PC-9 (cell line): ENCODE measurements at regions not wholly inside any gene's neighbourhood (a gene's known extent, or its start where the extent isn't known, plus 50 kb on each side); places are given as distances from the start of the nearest gene placed in this dataset.

Experiments
- BruUV-seq: library from RNA; stranded (reverse); fragments of 400-500 nt; replicated peaks from 2 replicates; lab custom pipeline; 2021; lab: Mats Ljungman, UMichigan
- CTCF ChIA-PET: fragments of 300-600 bp; sonication (Branson Sonifier 250); formaldehyde crosslinking; loops from one replicate; lab custom pipeline; 2022; ENCODE audit warnings: antibody characterized with exemption; lab: Charles Lee
- POLR2A ChIA-PET: fragments of 300-600 bp; sonication (Branson Sonifier 250); formaldehyde crosslinking; loops from one replicate; lab custom pipeline; 2022; ENCODE audit warnings: antibody characterized with exemption; ENCODE audit not compliant: unreplicated experiment; lab: Charles Lee
- DNase-seq, 2 experiments: peaks; one replicate each; pipeline versions ENCODE4 v3.0.0 to v3.0.0-alpha.2; 2015 to 2022; ENCODE audit warnings: mixed read lengths in 1 of 2
- H2AFZ ChIP-seq: fragments of 200-600 bp; sonication (generic); 2 replicates; pipeline ENCODE4 v1.8.1; 2017; ENCODE audit warnings: antibody characterized with exemption
- H3F3A ChIP-seq: fragments of 200-600 bp; sonication (generic); 2 replicates; pipeline ENCODE4 v1.8.1; 2017; ENCODE audit warnings: antibody characterized with exemption, mild to moderate bottlenecking, low read depth; ENCODE audit not compliant: insufficient read depth
- H3K27ac ChIP-seq: fragments of 200-600 bp; sonication (generic); 2 replicates; pipeline ENCODE4 v1.6.1; 2016; ENCODE audit warnings: mixed run types
- H3K27me3 ChIP-seq: fragments of 200-600 bp; sonication (generic); 2 replicates; pipeline ENCODE4 v1.6.1; 2016; ENCODE audit warnings: low read depth, mixed run types; ENCODE audit not compliant: insufficient read depth
- H3K36me3 ChIP-seq: fragments of 200-600 bp; sonication (generic); 2 replicates; pipeline ENCODE4 v1.6.1; 2016; ENCODE audit warnings: low read depth, mixed run types
- H3K4me1 ChIP-seq: fragments of 200-600 bp; sonication (generic); replicated peaks from 2 replicates; pipeline ENCODE4 v1.6.1; 2016; ENCODE audit warnings: mixed run types; ENCODE audit not compliant: insufficient read depth
- H3K4me2 ChIP-seq: fragments of 200-600 bp; sonication (generic); 2 replicates; pipeline ENCODE4 v1.6.1; 2017; ENCODE audit warnings: mixed run types
- H3K4me3 ChIP-seq: fragments of 200-600 bp; sonication (generic); 2 replicates; pipeline ENCODE4 v1.6.1; 2016; ENCODE audit warnings: mixed run types
- H3K79me2 ChIP-seq: fragments of 200-600 bp; sonication (generic); 2 replicates; pipeline ENCODE4 v1.6.1; 2017; ENCODE audit warnings: low read depth, mixed run types
- H3K9me2 ChIP-seq: fragments of 200-600 bp; sonication (generic); 2 replicates; pipeline ENCODE4 v1.8.1; 2017; ENCODE audit warnings: mild to moderate bottlenecking; ENCODE audit not compliant: insufficient read depth
- H3K9me3 ChIP-seq: fragments of 200-600 bp; sonication (generic); 2 replicates; pipeline ENCODE4 v1.8.1; 2016; ENCODE audit warnings: low read depth; ENCODE audit not compliant: insufficient read depth
- H4K20me1 ChIP-seq: fragments of 200-600 bp; sonication (generic); 2 replicates; pipeline ENCODE4 v1.8.1; 2017; ENCODE audit not compliant: insufficient read depth
- EZH2 ChIP-seq: fragments of 200-600 bp; sonication (generic); IDR thresholded peaks from 2 replicates; pipeline ENCODE4 v1.8.0; 2017; ENCODE audit warnings: antibody characterized with exemption, low read depth
- intact Hi-C: fragments of 100-400 bp; cut with micrococcal nuclease; formaldehyde crosslinking; loops from one replicate; pipeline ENCODE4 v1.10.0; 2022; ENCODE audit not compliant: unreplicated experiment
- TF ChIP-seq, protein P1 (sequence below): fragments of 200-600 bp; sonication (generic); conservative IDR thresholded peaks from 2 replicates; pipeline ENCODE4 v1.6.1; 2017; ENCODE audit warnings: mixed run types, antibody characterized with exemption, mild to moderate bottlenecking, moderate library complexity

GRCh38 chr19:31146546-31147183, 202.6 kb downstream of the TSHZ3 start:
- Histone ChIP-seq H3K4me3 (no peak overlapping the region), H3K79me2 (no peaks in the 10 kb centered on the region)
- POLR2A ChIA-PET: no interaction called here

GRCh38 chr19:31146015-31146414, 203.2 kb downstream of the TSHZ3 start:
- Histone ChIP-seq H3K27me3 (peaks cover 48% of the 10 kb centered on the region), H3K9me3 (no peaks in the 10 kb centered on the region), H3K36me3 (no peaks in the 10 kb centered on the region), H3K4me1 (no peaks in the 10 kb centered on the region), H2AFZ (no peak overlapping the region), H3K9me2 (no peaks in the 10 kb centered on the region), H3K27ac (no peak overlapping the region), H3K4me2 (no peak overlapping the region), H4K20me1 (no peaks in the 10 kb centered on the region), H3F3A (no peaks in the 10 kb centered on the region), H3K4me3 (no peak overlapping the region), H3K79me2 (no peaks in the 10 kb centered on the region)
- intact Hi-C loops: no loop called here
- no peak for DNase-seq
- ChIA-PET POLR2A (no interaction called here), CTCF (no interaction called here)
- no peak for TF ChIP-seq EZH2
- TF ChIP-seq, protein P1, sequence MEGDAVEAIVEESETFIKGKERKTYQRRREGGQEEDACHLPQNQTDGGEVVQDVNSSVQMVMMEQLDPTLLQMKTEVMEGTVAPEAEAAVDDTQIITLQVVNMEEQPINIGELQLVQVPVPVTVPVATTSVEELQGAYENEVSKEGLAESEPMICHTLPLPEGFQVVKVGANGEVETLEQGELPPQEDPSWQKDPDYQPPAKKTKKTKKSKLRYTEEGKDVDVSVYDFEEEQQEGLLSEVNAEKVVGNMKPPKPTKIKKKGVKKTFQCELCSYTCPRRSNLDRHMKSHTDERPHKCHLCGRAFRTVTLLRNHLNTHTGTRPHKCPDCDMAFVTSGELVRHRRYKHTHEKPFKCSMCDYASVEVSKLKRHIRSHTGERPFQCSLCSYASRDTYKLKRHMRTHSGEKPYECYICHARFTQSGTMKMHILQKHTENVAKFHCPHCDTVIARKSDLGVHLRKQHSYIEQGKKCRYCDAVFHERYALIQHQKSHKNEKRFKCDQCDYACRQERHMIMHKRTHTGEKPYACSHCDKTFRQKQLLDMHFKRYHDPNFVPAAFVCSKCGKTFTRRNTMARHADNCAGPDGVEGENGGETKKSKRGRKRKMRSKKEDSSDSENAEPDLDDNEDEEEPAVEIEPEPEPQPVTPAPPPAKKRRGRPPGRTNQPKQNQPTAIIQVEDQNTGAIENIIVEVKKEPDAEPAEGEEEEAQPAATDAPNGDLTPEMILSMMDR: no peak
- BruUV-seq: no TSS peak

More at GRCh38 chr19:31146546-31147183, 202.6 kb downstream of the TSHZ3 start:
- DNase-seq: no peak
- no peaks in the 10 kb centered on the region for H4K20me1 ChIP-seq
- no peaks in the 10 kb centered on the region for H3K4me1 ChIP-seq
- no peaks in the 10 kb centered on the region for H3F3A ChIP-seq
- H3K27me3 ChIP-seq: peaks cover 48% of the 10 kb centered on the region
- no peaks in the 10 kb centered on the region for H3K36me3 ChIP-seq
- no peak overlapping the region for H2AFZ ChIP-seq
- H3K9me3 ChIP-seq: no peaks in the 10 kb centered on the region
- TF ChIP-seq, protein P1: no peak
- TF ChIP-seq EZH2: no peak
- no TSS peak for BruUV-seq
- CTCF ChIA-PET: no interaction called here
- H3K9me2 ChIP-seq: no peaks in the 10 kb centered on the region
- H3K4me2 ChIP-seq: no peak overlapping the region
- intact Hi-C loops: no loop called here
- H3K27ac ChIP-seq: no peak overlapping the region

DNA sequence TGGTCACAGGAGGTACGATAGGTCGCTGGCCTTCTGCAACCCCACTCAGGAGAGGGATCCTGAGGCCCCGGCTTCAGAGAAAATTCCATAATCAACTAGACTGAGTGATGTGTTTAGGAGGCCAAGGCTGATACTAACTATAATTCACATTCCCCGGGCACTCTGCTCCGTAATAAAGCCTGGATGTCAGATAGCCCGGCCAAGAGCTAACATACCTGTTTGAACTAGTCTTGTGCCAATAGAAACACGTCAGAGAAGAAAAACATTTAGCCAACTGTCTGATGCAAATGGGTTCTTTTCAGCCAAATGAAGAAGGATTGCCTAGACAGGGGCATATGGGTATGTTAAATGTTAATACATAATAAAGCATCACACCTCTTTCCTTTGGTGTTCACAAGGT, 204.2 kb downstream of the TSHZ3 start:
- Histone ChIP-seq H3K4me1 (no peaks in the 10 kb centered on the region), H3K9me3 (no peaks in the 10 kb centered on the region), H3K9me2 (no peaks in the 10 kb centered on the region), H3K4me3 (no peak overlapping the region), H3K27me3 (peaks cover 48% of the 10 kb centered on the region), H3K36me3 (no peaks in the 10 kb centered on the region), H2AFZ (no peak overlapping the region), H3F3A (no peaks in the 10 kb centered on the region), H3K79me2 (no peaks in the 10 kb centered on the region), H3K27ac (no peak overlapping the region), H4K20me1 (no peaks in the 10 kb centered on the region), H3K4me2 (no peak overlapping the region)
- no TSS peak for BruUV-seq
- CTCF ChIA-PET: no interaction called here
- no peak for TF ChIP-seq EZH2
- TF ChIP-seq, protein P1: no peak
- DNase-seq: no peak
- intact Hi-C loops: no loop called here
- POLR2A ChIA-PET: no interaction called here
